Erythroblast (primary cell): ENCODE measurements at regions not wholly inside any gene's neighbourhood (a gene's known extent, or its start where the extent isn't known, plus 50 kb on each side); places are given as distances from the start of the nearest gene placed in this dataset.

Experiments used
- GATA1 ChIP-seq: IDR thresholded peaks from 2 replicates; pipeline ENCODE4 v1.6.1; 2011; ENCODE audit warnings: low read depth, mild to moderate bottlenecking, control low read depth, low read length, moderate library complexity
- POLR2A ChIP-seq: IDR thresholded peaks from 2 replicates; pipeline ENCODE4 v1.6.1; 2011; ENCODE audit warnings: mild to moderate bottlenecking, low read length

GRCh38 chr5:9845185-9845584 is 215.0 kb upstream of the TAS2R1 start:
- no peak for TF ChIP-seq POLR2A
- TF ChIP-seq GATA1, result no peak
